ENCODE measurements at regions not wholly inside any gene's neighbourhood (a gene's known extent, or its start where the extent isn't known, plus 50 kb on each side); places are given as distances from the start of the nearest gene placed in this dataset.

- Histone ChIP-seq H3K27ac (no peak overlapping the region), H3K27me3 (replicated peaks) (no peaks in the 10 kb centered on the region), H3K36me3 (replicated peaks) (no peaks in the 10 kb centered on the region), H3K4me3 (ENCODE audit: low read depth, low read length) (no peak overlapping the region)
- in situ Hi-C loops (cut with HindIII; ENCODE audit: low pct_ligation_motif_present, low sequenced_read_pairs): no loop called here
- TF ChIP-seq CTCF (IDR thresholded peaks at IDR 0.05; ENCODE audit: low read depth, low read length, missing control alignments): no peak
- DNase-seq: no peak
Observed at GRCh38 chr2:62406573-62407043, 99.4 kb downstream of the TMEM17 start.

- Histone ChIP-seq H3K27me3 (replicated peaks) (no peaks in the 10 kb centered on the region), H3K36me3 (replicated peaks) (no peaks in the 10 kb centered on the region), H3K27ac (no peak overlapping the region), H3K4me3 (ENCODE audit: low read depth, low read length) (no peak overlapping the region)
- DNase-seq: no peak
- in situ Hi-C loops (cut with HindIII; ENCODE audit: low pct_ligation_motif_present, low sequenced_read_pairs): no loop called here
- TF ChIP-seq CTCF (IDR thresholded peaks at IDR 0.05; ENCODE audit: low read depth, low read length, missing control alignments): no peak
Observed at GRCh38 chr2:62404913-62405312, 101.1 kb downstream of the TMEM17 start.

GRCh38 chr2:62402156-62402555, 103.8 kb downstream of the TMEM17 start:
- no peak overlapping the region for H3K4me3 ChIP-seq (ENCODE audit: low read depth, low read length)
- no peak for DNase-seq
- H3K27ac ChIP-seq: no peak overlapping the region
- in situ Hi-C loops (cut with HindIII; ENCODE audit: low pct_ligation_motif_present, low sequenced_read_pairs): no loop called here
- H3K27me3 ChIP-seq (replicated peaks): no peaks in the 10 kb centered on the region
- no peaks in the 10 kb centered on the region for H3K36me3 ChIP-seq (replicated peaks)
- no peak for TF ChIP-seq CTCF (IDR thresholded peaks at IDR 0.05; ENCODE audit: low read depth, low read length, missing control alignments)

GRCh38 chr2:62398356-62398755, 107.6 kb downstream of the TMEM17 start:
- in situ Hi-C loops (cut with HindIII; ENCODE audit: low pct_ligation_motif_present, low sequenced_read_pairs): no loop called here
- H3K27me3 ChIP-seq (replicated peaks): no peaks in the 10 kb centered on the region
- H3K36me3 ChIP-seq (replicated peaks): no peaks in the 10 kb centered on the region
- DNase-seq: no peak
- no peak overlapping the region for H3K27ac ChIP-seq
- no peak overlapping the region for H3K4me3 ChIP-seq (ENCODE audit: low read depth, low read length)
- TF ChIP-seq CTCF (IDR thresholded peaks at IDR 0.05; ENCODE audit: low read depth, low read length, missing control alignments): no peak

GRCh38 chr2:62396880-62397279, 109.1 kb downstream of the TMEM17 start:
- no peak for DNase-seq
- in situ Hi-C loops (cut with HindIII; ENCODE audit: low pct_ligation_motif_present, low sequenced_read_pairs): no loop called here
- H3K36me3 ChIP-seq (replicated peaks): no peaks in the 10 kb centered on the region
- no peak overlapping the region for H3K4me3 ChIP-seq (ENCODE audit: low read depth, low read length)
- no peaks in the 10 kb centered on the region for H3K27me3 ChIP-seq (replicated peaks)
- no peak overlapping the region for H3K27ac ChIP-seq
- TF ChIP-seq CTCF (IDR thresholded peaks at IDR 0.05; ENCODE audit: low read depth, low read length, missing control alignments): no peak

- no peak for DNase-seq
- Histone ChIP-seq H3K36me3 (replicated peaks) (no peaks in the 10 kb centered on the region), H3K27ac (no peak overlapping the region), H3K4me3 (ENCODE audit: low read depth, low read length) (no peak overlapping the region), H3K27me3 (replicated peaks) (no peaks in the 10 kb centered on the region)
- no peak for TF ChIP-seq CTCF (IDR thresholded peaks at IDR 0.05; ENCODE audit: low read depth, low read length, missing control alignments)
- in situ Hi-C loops (cut with HindIII; ENCODE audit: low pct_ligation_motif_present, low sequenced_read_pairs): no loop called here
Observed at GRCh38 chr2:62393293-62393692, 112.7 kb downstream of the TMEM17 start.

Measured in brain microvascular endothelial cell (primary cell).